GM12873 (cell line): ENCODE measurements at regions not wholly inside any gene's neighbourhood (a gene's known extent, or its start where the extent isn't known, plus 50 kb on each side); places are given as distances from the start of the nearest gene placed in this dataset.

Experiments
- TF ChIP-seq, protein P1 (sequence below): IDR thresholded peaks from 2 replicates; pipeline ENCODE4 v1.5.1; 2012; ENCODE audit warnings: low read depth, mild to moderate bottlenecking, moderate library complexity, low read length, control low read depth; ENCODE audit not compliant: insufficient read depth; ENCODE audit errors: missing control alignments

- TF ChIP-seq, protein P1, sequence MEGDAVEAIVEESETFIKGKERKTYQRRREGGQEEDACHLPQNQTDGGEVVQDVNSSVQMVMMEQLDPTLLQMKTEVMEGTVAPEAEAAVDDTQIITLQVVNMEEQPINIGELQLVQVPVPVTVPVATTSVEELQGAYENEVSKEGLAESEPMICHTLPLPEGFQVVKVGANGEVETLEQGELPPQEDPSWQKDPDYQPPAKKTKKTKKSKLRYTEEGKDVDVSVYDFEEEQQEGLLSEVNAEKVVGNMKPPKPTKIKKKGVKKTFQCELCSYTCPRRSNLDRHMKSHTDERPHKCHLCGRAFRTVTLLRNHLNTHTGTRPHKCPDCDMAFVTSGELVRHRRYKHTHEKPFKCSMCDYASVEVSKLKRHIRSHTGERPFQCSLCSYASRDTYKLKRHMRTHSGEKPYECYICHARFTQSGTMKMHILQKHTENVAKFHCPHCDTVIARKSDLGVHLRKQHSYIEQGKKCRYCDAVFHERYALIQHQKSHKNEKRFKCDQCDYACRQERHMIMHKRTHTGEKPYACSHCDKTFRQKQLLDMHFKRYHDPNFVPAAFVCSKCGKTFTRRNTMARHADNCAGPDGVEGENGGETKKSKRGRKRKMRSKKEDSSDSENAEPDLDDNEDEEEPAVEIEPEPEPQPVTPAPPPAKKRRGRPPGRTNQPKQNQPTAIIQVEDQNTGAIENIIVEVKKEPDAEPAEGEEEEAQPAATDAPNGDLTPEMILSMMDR = no peak
Measured at GRCh38 chr10:10730471-10731043, 287.1 kb upstream of the CELF2 start.

GRCh38 chr10:10731366-10731765 is 286.3 kb upstream of the CELF2 start:
- TF ChIP-seq, protein P1 = no peak

GRCh38 chr10:10734356-10735064 is 283.2 kb upstream of the CELF2 start:
- TF ChIP-seq, protein P1 = no peak

GRCh38 chr10:10745291-10745690 is 272.4 kb upstream of the CELF2 start:
- TF ChIP-seq, protein P1 = no peak

DNA sequence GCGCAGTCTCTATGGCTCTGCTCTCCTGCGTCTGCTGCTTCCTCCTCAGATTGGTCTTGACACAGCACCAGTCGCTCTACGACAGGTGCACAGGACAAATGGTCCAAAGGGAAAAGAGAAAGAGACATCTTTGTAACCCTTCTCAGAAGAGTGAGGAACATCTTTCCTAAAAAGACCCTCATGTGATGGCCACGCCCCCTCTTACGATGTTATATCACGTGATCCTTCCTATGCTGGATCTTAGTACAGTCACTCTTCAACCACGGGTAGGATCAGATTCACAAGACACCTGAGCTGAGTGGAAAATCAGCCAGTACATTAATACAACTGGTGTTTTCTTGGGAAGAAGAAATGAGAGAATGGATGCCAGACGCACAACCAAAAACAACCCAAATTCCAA is 262.2 kb upstream of the CELF2 start:
- TF ChIP-seq, protein P1 = no peak

DNA sequence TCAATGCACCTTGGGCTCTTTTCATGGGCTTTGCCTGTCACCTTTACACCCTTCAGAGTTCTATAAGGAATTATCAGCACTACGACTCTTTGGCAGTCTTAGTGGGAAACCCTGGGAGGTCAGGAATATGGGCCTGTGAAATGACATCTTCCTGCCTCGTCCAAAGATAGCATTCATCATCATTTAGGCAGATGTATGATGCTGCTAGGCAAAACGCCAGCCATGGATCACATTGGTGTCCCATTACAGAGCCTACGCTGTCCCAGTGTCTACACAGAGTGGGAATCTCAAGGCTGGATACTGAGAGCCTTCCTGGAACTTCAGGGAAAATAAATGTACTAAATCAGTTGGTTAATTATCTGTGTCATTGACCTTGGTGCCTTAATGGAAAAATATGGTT is 259.4 kb upstream of the CELF2 start:
- TF ChIP-seq, protein P1 = no peak

GRCh38 chr10:10765017-10765416 is 252.7 kb upstream of the CELF2 start:
- TF ChIP-seq, protein P1 = no peak
